ENCODE measurements at regions not wholly inside any gene's neighbourhood (a gene's known extent, or its start where the extent isn't known, plus 50 kb on each side); places are given as distances from the start of the nearest gene placed in this dataset.

GRCh38 chr13:85445534-85445933 lies 353.7 kb downstream of the SLITRK6 start:
- TF ChIP-seq CTCF (conservative IDR thresholded peaks at IDR 0.05; ENCODE audit: low read depth, low read length) = no peak
- TF ChIP-seq EZH2 (IDR thresholded peaks at IDR 0.05; ENCODE audit: low read length, unreplicated experiment) = no peak
- TF ChIP-seq EZH2phosphoT487 (IDR thresholded peaks at IDR 0.05; ENCODE audit: borderline replicate concordance, low read length) = no peak
- no peak overlapping the region for H3K27ac ChIP-seq (ENCODE audit: low read length)
- H3K9me3 ChIP-seq (ENCODE audit: low read length) = no peaks in the 10 kb centered on the region
- POLR2A ChIA-PET (ENCODE audit: unreplicated experiment) = no interaction called here
- no peak overlapping the region for H3K4me3 ChIP-seq (ENCODE audit: low read length)
- no peak overlapping the region for H2AFZ ChIP-seq (ENCODE audit: low read length)
- no peak overlapping the region for H3K4me2 ChIP-seq (ENCODE audit: low read length)
- no peaks in the 10 kb centered on the region for H3K4me1 ChIP-seq (ENCODE audit: insufficient read depth, low read length)
- BruUV-seq (replicated peaks) = no TSS peak
- ATAC-seq (no peak), DNase-seq (no peak)
- no peaks in the 10 kb centered on the region for H3K27me3 ChIP-seq (ENCODE audit: low read length)
- H3K9ac ChIP-seq (ENCODE audit: low read length) = no peak overlapping the region
- H3K36me3 ChIP-seq (ENCODE audit: low read depth, low read length) = no peaks in the 10 kb centered on the region
- H3K79me2 ChIP-seq (ENCODE audit: low read length) = no peaks in the 10 kb centered on the region
- H4K20me1 ChIP-seq (ENCODE audit: low read length) = no peaks in the 10 kb centered on the region
- CTCF ChIA-PET = no interaction called here
- H3F3A ChIP-seq (ENCODE audit: low read length, unreplicated experiment) = no peaks in the 10 kb centered on the region
- H3K9me2 ChIP-seq (replicated peaks; ENCODE audit: low read length) = no peaks in the 10 kb centered on the region
- intact Hi-C loops (cut with micrococcal nuclease) = no loop called here

- POLR2A ChIA-PET (ENCODE audit: unreplicated experiment) = no interaction called here
- no peak overlapping the region for H3K4me3 ChIP-seq (ENCODE audit: low read length)
- no peak overlapping the region for H3K9ac ChIP-seq (ENCODE audit: low read length)
- no peaks in the 10 kb centered on the region for H4K20me1 ChIP-seq (ENCODE audit: low read length)
- intact Hi-C loops (cut with micrococcal nuclease) = no loop called here
- no peaks in the 10 kb centered on the region for H3K9me3 ChIP-seq (ENCODE audit: low read length)
- no peaks in the 10 kb centered on the region for H3K4me1 ChIP-seq (ENCODE audit: insufficient read depth, low read length)
- H2AFZ ChIP-seq (ENCODE audit: low read length) = no peak overlapping the region
- no peak for ATAC-seq
- no peaks in the 10 kb centered on the region for H3K36me3 ChIP-seq (ENCODE audit: low read depth, low read length)
- no peaks in the 10 kb centered on the region for H3K27me3 ChIP-seq (ENCODE audit: low read length)
- H3K27ac ChIP-seq (ENCODE audit: low read length) = no peak overlapping the region
- no peaks in the 10 kb centered on the region for H3K9me2 ChIP-seq (replicated peaks; ENCODE audit: low read length)
- DNase-seq = no peak
- H3K79me2 ChIP-seq (ENCODE audit: low read length) = no peaks in the 10 kb centered on the region
- no peak overlapping the region for H3K4me2 ChIP-seq (ENCODE audit: low read length)
- CTCF ChIA-PET = no interaction called here
- no peaks in the 10 kb centered on the region for H3F3A ChIP-seq (ENCODE audit: low read length, unreplicated experiment)
- no TSS peak for BruUV-seq (replicated peaks)
- no peak for TF ChIP-seq EZH2phosphoT487 (IDR thresholded peaks at IDR 0.05; ENCODE audit: borderline replicate concordance, low read length)
- no peak for TF ChIP-seq CTCF (conservative IDR thresholded peaks at IDR 0.05; ENCODE audit: low read depth, low read length)
- no peak for TF ChIP-seq EZH2 (IDR thresholded peaks at IDR 0.05; ENCODE audit: low read length, unreplicated experiment)
These were observed 357.2 kb downstream of the SLITRK6 start for GRCh38 chr13:85441975-85442374.

- H3F3A ChIP-seq (ENCODE audit: low read length, unreplicated experiment) = no peaks in the 10 kb centered on the region
- TF ChIP-seq EZH2phosphoT487 (IDR thresholded peaks at IDR 0.05; ENCODE audit: borderline replicate concordance, low read length) (no peak), EZH2 (IDR thresholded peaks at IDR 0.05; ENCODE audit: low read length, unreplicated experiment) (no peak), CTCF (conservative IDR thresholded peaks at IDR 0.05; ENCODE audit: low read depth, low read length) (no peak)
- no peaks in the 10 kb centered on the region for H3K9me3 ChIP-seq (ENCODE audit: low read length)
- H3K9ac ChIP-seq (ENCODE audit: low read length) = no peak overlapping the region
- H4K20me1 ChIP-seq (ENCODE audit: low read length) = no peaks in the 10 kb centered on the region
- H3K79me2 ChIP-seq (ENCODE audit: low read length) = no peaks in the 10 kb centered on the region
- H3K36me3 ChIP-seq (ENCODE audit: low read depth, low read length) = no peaks in the 10 kb centered on the region
- no TSS peak for BruUV-seq (replicated peaks)
- H3K27ac ChIP-seq (ENCODE audit: low read length) = no peak overlapping the region
- intact Hi-C loops (cut with micrococcal nuclease) = no loop called here
- no peak overlapping the region for H3K4me3 ChIP-seq (ENCODE audit: low read length)
- H3K9me2 ChIP-seq (replicated peaks; ENCODE audit: low read length) = no peaks in the 10 kb centered on the region
- ChIA-PET POLR2A (ENCODE audit: unreplicated experiment) (no interaction called here), CTCF (no interaction called here)
- DNase-seq (no peak), ATAC-seq (no peak)
- H3K4me1 ChIP-seq (ENCODE audit: insufficient read depth, low read length) = no peaks in the 10 kb centered on the region
- H3K4me2 ChIP-seq (ENCODE audit: low read length) = no peak overlapping the region
- no peaks in the 10 kb centered on the region for H3K27me3 ChIP-seq (ENCODE audit: low read length)
- H2AFZ ChIP-seq (ENCODE audit: low read length) = no peak overlapping the region
These were observed 357.9 kb downstream of the SLITRK6 start for GRCh38 chr13:85441364-85441763.
